ENCODE measurements at regions not wholly inside any gene's neighbourhood (a gene's known extent, or its start where the extent isn't known, plus 50 kb on each side); places are given as distances from the start of the nearest gene placed in this dataset.

DNA sequence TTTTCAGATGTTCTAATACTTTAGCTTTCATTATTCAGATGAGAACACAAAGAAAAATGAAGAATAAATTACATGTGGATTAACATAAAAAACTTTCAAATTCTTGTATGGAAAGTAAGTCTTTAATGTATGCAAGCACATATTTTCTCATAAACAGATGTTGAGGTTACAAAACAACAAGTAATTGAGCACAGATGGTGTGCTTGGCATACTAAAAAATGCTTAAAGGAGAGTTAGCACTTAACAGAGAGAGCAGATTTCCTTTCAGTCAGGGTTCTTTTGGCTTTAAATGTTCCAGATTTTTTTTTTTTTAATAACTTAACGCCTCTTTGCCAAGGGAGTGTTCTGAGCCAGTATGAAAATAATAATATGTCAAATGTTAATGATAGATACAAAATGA lies 96.0 kb downstream of the RASSF9 start:
- DNase-seq (ENCODE audit: low read depth) = no peak

DNA sequence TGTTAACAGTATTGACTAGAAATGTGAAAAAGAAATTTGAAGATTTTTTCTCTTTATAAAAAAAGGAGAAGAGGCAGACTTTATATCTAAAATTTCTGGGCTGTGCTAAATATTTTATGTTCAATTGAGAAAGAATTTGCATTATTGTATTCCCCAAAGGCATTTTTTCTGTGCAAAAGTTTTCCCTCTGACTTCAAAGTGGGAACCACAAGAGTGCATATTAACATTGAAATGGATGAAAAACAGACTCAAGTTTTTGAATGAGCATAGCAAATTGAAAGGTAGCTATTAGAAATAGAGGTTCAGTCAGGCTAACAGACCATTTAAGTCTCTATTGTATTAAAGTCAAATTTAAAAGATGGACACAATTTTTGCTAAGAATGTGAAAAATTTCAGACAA lies 95.2 kb downstream of the RASSF9 start:
- TF ChIP-seq MYC (IDR thresholded peaks at IDR 0.05; ENCODE audit: low read depth, low read length) = no peak
- no peak for TF ChIP-seq POLR2A (IDR thresholded peaks at IDR 0.05; ENCODE audit: extremely low read depth, insufficient read length)
- TF ChIP-seq, protein P1, sequence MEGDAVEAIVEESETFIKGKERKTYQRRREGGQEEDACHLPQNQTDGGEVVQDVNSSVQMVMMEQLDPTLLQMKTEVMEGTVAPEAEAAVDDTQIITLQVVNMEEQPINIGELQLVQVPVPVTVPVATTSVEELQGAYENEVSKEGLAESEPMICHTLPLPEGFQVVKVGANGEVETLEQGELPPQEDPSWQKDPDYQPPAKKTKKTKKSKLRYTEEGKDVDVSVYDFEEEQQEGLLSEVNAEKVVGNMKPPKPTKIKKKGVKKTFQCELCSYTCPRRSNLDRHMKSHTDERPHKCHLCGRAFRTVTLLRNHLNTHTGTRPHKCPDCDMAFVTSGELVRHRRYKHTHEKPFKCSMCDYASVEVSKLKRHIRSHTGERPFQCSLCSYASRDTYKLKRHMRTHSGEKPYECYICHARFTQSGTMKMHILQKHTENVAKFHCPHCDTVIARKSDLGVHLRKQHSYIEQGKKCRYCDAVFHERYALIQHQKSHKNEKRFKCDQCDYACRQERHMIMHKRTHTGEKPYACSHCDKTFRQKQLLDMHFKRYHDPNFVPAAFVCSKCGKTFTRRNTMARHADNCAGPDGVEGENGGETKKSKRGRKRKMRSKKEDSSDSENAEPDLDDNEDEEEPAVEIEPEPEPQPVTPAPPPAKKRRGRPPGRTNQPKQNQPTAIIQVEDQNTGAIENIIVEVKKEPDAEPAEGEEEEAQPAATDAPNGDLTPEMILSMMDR (IDR thresholded peaks at IDR 0.05; ENCODE audit: low read depth, low read length) = no peak
- TF ChIP-seq, protein P2, sequence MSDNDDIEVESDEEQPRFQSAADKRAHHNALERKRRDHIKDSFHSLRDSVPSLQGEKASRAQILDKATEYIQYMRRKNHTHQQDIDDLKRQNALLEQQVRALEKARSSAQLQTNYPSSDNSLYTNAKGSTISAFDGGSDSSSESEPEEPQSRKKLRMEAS (IDR thresholded peaks at IDR 0.05; ENCODE audit: low read depth, low read length) = no peak
- no peak for DNase-seq (ENCODE audit: low read depth)

More for the DNA sequence above, 96.0 kb downstream of the RASSF9 start:
- no peak overlapping the region for H3K4me3 ChIP-seq (ENCODE audit: low read depth, low read length)
- TF ChIP-seq, protein P2 (IDR thresholded peaks at IDR 0.05; ENCODE audit: low read depth, low read length) = no peak
- TF ChIP-seq POLR2A (IDR thresholded peaks at IDR 0.05; ENCODE audit: extremely low read depth, insufficient read length) (no peak), MYC (IDR thresholded peaks at IDR 0.05; ENCODE audit: low read depth, low read length) (no peak)
- TF ChIP-seq, protein P1 (IDR thresholded peaks at IDR 0.05; ENCODE audit: low read depth, low read length) = no peak

DNA sequence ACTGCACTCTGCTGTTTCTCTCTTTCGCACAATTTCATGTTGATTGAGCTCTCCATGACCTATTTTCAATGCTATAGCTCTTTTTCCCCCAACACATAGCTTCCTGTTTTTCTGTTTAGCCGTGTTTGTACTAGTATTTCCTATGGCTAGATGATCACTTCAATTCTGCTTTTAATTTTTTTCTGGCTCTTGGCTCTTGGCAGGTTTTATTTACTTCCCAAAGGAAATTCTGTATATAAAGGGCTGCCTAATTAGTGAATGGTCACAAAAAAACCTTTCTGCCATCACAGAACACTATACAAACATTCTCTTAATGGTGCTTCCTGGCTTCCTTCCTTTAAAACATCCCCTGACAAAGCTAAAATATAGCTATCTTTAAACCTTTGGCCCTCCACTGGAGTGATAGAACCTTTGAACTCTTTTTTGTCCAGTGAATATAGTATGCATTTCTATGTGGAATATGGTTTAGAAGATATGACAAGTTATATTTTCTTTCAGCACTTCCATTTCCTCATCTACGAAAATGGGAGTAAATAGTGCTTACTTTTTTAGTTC lies 88.2 kb downstream of the RASSF9 start:
- no peak for DNase-seq (ENCODE audit: low read depth)
- TF ChIP-seq MYC (IDR thresholded peaks at IDR 0.05; ENCODE audit: low read depth, low read length) (no peak), POLR2A (IDR thresholded peaks at IDR 0.05; ENCODE audit: extremely low read depth, insufficient read length) (no peak)
- TF ChIP-seq, protein P2 (IDR thresholded peaks at IDR 0.05; ENCODE audit: low read depth, low read length) = no peak
- TF ChIP-seq, protein P1 (IDR thresholded peaks at IDR 0.05; ENCODE audit: low read depth, low read length) = no peak
- no peak overlapping the region for H3K4me3 ChIP-seq (ENCODE audit: low read depth, low read length)

More for the DNA sequence above, 95.2 kb downstream of the RASSF9 start:
- no peak overlapping the region for H3K4me3 ChIP-seq (ENCODE audit: low read depth, low read length)
